HG02798 (cell line): ENCODE measurements at regions not wholly inside any gene's neighbourhood (a gene's known extent, or its start where the extent isn't known, plus 50 kb on each side); places are given as distances from the start of the nearest gene placed in this dataset.
"Not testable (repeated sequence)": the region's sequence is repeated elsewhere in the genome, so short reads cannot be mapped to it uniquely, and the experiment has no call there.

Experiments used
- ATAC-seq: cut with Tn5 transposase; IDR thresholded peaks from one replicate; pipeline ENCODE4 v1.9.1; 2021; ENCODE audit warnings: mild to moderate bottlenecking; ENCODE audit not compliant: unreplicated experiment, poor library complexity

DNA sequence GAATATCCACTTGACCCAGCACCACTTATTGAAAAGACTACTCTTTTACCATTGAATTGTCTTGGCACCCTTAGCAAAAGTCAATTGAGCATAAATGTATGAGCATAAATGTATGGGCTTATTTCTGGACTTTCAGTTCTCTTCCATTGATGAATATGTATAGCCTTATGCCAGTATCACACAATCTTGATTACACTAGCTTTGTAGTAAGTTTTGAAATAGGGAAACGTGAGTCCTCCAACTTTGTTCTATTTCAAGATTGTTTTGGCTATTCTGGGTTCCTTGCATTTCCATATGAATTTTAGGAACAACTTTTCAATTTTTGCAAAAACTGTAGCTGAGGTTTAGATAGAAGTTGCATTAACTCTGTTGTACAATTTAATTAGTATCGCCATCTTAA lies 601.0 kb downstream of the TLE1 start:
- no peak for ATAC-seq

DNA sequence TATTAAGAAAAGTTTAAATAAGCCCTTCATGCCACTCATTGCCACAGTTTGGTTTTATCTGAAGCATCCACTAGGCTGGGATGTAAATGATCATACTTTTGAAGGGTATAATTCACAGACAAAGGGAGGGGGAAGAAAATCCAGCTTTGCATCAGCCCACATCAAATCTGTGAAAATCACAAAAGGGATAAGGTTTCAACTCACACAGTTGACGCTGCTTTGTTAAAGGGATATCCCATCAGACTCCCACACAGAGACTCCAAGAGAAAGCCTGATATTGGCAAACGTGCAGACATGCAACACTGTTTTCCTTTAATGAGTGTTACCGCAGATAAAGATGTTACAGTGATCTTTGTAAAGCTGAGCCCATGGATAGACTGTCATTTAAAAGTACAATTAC lies 602.9 kb downstream of the TLE1 start:
- no peak for ATAC-seq

DNA sequence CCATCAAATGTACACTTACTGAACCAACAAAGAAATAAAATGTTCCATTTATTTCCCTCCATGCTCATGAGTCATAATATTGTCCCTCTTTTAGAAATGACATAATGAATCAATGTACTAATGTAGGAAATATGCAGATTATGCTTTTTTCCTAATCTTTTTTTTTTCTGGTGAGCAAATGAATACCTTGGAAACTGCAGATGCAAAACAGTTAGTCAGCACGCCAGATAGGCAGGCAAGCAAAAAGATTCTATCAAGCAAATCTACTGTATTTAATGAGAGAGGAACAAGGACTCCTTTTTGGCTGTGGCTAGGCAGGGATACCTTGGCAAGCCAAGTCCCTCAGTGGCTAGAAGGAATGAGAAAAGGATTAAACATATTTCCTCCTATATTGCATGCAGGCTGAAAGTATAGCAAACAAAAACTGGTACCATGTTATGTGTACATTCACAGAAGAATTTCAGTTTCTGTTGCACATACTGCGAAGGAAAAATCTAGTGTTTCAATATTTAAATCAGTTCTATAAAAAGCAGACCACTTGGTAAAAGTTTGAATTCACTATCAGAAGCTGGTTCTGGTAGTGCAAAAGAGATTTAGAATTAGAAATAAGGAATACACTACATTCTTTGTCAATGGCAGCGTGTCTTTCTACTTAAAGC lies 605.4 kb downstream of the TLE1 start:
- no peak for ATAC-seq

DNA sequence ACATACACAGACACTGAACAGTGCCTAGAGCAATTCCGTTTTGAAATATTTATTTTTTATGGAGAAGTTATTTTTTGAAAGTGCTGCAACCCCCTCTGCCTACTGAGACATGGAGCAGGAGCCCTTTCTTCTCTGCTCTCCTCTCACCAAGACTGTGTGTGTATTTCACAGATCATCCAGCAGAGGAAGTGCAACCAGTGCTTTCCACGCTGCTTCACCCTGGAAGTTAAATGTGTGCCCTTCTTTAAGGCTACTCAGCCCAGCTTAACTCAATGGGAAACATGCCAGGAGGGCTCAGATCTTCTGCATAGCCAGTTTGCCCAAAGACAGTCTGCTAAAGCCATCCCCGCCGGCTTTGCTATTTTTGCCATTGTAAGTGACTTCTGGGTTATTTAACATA lies 606.3 kb downstream of the TLE1 start:
- ATAC-seq, result no peak

DNA sequence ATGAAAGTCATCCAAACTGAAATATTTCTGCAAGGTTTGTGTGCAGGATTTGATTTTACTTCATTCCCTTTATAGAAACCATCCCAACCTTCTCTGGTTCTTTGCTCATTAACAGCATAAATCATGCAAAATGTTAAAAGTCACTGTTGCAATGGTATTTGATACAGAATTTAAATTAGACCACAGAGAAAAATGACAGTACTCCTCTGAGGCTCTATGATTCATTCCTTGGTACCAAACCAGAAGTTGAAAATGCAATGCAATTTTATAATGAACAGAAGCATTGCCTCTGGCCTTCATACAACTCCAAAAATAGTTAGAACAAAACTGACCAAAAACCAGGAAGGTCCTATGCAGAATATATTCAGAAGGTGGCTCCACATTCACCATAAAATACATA lies 607.1 kb downstream of the TLE1 start:
- no peak for ATAC-seq

DNA sequence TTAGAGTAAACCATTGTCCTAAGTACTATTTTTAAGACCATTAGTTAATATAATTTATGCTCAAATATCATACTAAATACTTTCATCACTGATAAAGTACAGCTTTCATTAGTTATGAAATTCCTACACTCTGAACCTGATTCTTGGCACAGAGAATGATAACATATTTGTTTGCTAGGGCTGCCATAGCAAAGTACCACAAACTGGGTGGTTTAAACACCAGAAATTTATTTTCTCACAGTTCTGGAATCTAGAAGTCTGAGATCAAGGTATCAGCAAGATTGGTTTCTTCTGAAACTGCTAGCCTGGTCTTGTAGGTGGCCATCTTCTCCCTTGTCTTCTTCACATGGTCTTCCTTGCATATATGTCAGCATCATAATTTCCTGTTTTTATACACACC lies 608.4 kb downstream of the TLE1 start:
- ATAC-seq, result no peak

DNA sequence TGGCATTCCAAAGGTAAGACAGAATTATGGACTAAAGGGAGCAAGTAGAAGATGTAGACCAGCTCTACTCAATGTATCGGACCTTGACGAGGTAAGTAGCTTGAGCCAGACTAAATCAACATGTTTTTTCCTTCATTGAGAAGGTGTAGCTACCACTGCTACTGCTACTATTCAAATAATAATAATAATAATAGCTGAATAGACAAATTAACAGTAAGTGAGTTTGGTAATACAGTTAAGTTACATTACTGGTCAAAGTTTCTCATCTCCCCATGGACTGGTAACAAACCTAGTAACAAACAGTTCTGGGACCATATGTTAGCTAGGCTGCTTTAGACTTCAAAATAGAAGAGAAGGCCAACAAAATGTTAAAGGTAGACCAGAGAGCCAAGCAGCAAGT lies 609.2 kb downstream of the TLE1 start:
- no peak for ATAC-seq

DNA sequence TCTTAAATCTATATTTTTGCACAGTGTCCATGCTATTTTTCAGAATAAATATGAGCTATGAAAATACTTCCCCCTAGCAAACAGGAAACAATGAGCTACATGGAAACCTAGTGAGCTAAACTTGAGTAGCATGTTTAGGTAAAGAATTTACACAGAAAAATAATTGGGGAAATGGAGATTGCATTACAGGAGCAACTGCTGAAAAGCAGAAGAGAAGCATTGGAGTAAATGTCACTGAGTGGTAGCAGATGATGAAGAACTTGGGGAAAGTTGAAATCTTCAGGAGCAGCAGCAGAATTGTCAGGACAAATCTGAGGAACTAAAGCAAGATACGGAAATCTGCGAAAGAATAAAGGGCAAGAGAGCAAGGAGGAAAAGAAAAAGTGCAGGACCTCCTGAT lies 610.3 kb downstream of the TLE1 start:
- ATAC-seq, result no peak

DNA sequence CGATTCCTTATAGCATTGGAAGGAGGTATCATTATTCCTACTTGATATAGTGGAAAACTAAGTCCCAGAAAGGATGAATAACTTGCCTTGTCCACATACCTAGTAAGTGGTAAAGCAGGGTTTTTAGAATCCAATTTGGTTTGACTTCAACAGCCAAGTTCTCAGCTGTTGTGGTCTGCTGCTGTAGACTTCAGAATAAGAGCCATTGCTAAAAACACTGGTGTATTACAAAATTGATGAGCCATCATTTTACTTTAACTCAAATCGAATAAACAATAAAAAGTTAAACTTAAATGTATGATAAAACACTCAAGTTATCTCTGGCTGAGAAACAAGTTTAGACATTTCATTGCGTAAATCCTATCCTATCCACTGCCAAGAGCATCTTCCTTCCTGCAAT lies 610.8 kb downstream of the TLE1 start:
- ATAC-seq, result no peak

DNA sequence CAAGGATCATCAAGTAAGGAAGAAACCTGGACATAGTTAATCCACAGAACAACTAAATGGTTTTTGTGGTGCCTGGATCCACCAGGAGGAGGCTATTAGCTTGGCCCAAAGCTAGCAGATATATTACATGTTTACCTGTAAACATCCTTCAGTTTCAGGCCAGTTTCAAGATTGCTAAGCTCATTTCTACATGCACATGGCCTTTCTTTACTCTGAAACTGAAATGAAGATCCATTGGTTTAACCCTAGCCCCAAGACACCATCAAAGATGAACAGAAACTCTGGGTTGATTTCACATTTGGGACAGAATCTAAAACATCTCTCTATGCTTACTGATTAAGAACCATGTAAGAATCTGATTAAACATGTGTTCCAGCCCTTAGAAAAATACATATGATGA lies 611.8 kb downstream of the TLE1 start:
- no peak for ATAC-seq

DNA sequence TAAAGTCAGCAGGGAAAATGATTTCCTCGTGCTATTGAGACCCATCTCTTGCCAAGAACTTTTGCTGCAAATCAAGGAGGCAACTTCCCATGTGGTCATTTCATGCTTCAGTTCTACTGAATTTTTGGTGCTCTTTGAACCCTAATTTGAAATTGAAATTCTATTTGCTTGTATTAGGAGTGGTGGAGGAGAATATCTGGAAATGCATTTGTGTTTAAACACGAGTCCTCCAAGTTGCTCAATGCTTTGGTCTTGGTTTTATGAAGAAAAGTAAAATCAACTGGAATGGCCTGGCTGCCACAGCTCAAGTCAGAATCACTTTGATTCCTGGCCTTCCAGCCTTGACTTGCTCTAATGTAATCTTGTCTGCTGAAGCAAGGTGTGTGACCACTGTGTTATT lies 613.2 kb downstream of the TLE1 start:
- no peak for ATAC-seq

DNA sequence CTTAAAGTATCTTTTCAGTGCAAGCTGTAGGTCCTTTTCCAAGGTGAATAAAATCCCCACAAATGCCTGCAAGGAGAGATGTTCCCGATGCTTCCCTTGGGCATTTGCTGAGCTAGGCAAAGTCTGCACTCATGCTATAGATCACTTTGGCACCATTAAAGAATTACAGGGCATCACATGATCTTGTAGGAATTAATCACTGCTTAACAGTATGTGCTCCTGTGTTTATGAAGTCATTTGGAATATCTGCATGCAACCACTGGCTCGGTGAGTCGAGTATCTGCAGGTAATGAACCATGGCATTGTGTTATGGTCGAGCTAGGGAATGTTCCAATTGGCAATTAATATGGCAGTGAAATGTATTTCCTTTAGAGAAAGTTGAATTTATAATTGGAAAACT lies 615.1 kb downstream of the TLE1 start:
- ATAC-seq, result no peak

DNA sequence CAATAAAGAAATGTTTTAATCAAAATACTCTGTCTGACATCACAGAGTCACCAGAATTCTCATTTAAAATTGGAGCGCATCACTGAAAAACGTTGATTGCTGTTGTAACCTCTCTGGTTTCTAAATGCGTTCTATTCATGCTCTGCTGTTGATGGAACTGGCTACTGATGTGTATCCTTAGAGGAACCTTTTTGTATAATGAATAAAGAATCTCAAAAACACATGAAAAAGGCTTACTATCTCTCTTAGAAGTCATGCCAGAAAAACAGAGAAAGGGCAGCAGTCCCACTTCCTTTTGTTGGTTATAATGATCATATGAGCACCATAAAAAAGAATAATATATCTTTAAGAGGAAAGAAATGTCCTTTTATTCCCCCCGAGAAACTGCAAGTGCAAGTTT lies 615.5 kb downstream of the TLE1 start:
- ATAC-seq, result no peak

DNA sequence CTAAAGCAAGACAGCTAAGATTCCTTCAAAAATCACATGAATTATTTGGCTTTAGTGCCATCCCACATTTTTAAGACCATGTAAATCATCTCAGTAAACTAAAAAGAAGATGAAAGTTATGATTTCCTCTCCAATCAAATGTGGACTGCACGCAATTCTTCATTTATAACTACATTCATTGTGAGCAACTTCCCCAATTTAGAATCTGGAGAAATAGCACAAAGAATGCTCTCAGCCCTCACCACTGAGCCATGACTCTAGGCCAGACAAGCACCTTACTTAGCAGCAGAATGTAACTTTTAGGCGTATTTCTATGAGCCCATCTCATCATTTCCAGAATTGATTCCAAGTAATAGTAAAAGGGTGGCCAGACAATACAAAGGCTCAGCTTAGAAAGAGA lies 616.6 kb downstream of the TLE1 start:
- no peak for ATAC-seq

DNA sequence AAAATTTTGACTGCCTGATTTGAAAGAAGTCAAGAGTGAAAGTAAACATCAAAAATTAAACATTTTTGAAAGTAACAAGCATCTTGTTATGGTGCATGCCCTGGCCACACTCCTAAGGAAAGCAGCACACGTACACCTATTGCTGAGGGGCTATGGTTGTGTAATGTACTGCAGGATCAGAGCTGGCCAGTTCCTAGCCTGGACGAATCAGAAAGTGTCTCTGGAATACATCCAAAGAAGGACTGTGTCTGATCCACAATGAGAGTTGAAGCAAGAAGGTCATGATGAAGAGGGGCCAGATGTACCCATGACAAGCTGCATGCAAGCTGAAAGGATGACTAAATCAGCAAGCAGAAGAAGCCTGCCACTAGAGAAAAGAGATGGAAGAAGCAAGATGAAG lies 618.2 kb downstream of the TLE1 start:
- ATAC-seq, result no peak

DNA sequence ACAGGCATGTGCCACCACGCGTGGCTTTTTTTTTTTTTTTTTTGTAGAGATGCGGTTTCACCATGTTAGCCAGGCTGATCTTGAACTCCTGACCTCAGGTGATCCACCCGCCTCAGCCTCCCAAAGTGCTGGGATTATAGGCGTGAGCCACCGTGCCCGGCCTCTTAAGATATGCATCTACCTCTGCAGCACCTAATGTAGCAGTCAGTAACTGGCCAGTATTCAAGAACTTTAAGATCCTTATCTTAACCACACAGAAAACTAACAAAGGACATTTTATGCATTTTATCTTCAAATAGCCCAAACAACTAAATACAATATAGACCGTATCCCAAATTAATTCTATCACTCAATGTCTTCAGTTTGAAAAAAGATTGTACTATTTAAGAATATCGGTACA lies 618.7 kb downstream of the TLE1 start:
- ATAC-seq, result no peak

DNA sequence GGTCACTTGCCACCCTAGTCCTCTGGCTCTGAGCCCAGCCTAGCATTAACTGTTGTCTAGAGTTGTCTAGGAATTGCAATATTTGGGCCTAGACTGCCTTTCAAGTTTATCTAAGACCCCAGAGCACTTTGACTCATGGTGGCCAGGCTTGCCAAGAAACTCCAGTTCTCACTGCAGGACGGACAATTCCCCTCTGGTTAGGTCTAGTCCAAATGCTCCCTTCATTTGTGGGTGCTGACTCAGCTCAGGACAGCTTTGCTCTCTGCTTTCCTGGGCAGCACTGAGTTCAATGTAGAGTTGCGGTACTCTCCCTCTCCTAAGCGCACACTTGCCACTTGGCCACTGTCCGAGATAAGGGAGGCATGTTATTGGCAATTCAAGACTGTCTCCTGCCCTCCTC lies 619.4 kb downstream of the TLE1 start:
- ATAC-seq, result no peak

DNA sequence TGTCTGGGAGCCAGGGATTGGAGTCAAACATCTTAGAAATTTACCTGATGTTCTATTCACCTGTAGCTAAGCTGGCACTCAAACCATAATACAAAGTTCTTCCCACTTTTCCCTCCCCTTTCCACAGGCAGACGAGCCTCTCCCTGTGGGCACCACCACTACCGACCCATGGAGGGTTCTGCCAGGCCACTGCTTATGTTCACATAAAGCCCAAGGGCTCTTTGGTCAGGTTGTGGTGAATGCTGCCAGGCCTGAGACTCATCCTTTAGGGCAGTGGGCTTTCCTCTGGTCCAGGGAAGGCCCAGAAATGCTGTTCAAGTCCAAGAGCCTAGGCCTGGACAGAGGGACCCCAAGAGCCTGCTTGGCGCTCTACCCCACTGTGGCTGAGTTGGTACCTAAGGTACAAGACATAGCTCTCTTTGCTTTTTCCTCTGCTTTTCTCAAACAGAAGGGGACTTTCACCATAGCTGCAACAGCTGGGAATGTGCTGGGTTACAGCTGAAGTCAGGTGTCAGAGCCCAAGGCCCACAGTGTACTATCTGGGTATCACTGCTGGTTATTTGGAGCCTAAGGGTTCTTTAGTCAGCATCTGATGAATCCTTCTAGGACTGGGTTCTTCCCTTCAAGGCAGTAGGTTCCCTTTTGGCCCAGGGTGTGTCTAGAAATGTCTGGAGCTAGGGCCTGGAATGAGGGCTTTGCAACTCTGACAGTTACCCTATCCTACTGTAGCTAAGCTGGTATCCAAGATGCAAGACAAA lies 620.1 kb downstream of the TLE1 start:
- no peak for ATAC-seq

DNA sequence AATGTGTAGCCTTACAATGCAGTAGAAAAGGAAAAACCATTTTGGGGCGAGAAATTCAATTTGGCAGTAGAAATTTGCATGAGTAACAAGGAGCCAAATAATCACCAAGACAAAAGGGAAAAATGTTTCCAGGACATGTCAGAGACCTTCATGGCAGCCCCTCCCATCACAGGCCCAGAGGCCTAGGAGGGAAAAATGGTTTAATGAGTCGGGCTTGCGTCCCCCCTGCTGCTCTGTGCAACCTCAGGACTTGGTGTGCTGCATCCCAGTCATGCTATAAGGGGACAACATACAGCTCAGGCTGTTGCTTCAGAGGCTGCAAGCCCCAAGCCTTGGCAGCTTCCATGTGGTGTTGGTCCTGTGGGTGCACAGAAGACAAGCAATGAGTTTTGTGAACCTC lies 626.4 kb downstream of the TLE1 start:
- ATAC-seq, result not testable (repeated sequence)

DNA sequence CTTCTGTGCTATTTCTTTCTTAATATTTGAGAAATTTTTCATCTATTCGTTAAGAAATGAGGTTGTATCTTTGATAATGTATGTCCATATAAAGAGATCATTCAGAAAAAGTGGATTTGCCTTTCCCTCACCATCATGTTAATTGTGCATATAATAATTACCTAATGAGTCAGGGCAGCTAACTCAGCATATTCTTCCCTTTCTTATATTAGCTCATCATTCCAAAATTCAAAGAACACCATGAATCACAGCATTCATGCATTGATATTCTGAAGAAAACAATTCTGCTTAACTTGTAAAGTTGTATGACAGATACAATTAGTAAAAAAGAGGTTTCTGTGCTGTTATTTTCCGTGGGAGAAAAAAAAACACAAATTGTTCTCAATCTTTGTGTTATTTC lies 630.6 kb downstream of the TLE1 start:
- ATAC-seq, result no peak

DNA sequence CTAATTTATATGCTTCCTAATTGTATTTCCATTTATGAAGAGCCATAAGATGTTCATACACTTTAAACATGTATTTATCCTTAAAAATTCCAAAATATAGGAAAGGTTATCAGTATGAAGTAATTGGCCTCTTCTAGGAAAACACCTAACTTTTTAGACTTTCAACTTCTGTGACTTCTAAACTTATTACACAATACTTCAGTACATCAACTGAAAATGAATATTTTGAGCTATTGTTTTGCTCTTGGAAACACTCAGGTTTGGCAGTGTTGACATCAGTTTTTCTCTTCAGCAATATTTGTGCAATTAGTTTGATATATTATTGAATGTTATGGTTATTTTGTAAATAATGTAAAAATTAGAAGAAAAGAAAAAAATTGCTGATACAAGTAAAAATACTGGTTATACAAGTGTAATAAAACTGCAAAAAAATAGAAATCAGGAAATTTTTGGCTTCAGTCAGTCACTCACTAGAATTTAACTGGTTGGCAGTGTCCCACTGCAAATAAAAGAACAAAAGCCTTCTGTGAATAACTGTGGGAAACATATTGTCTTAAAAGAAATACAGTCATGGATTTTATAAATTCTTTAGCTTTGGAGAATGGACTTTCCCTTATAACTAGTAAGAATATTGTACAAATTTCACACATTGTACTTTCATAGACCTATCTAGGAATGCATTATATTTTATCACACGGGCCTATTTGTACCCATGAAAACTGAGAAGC lies 635.9 kb downstream of the TLE1 start:
- no peak for ATAC-seq

DNA sequence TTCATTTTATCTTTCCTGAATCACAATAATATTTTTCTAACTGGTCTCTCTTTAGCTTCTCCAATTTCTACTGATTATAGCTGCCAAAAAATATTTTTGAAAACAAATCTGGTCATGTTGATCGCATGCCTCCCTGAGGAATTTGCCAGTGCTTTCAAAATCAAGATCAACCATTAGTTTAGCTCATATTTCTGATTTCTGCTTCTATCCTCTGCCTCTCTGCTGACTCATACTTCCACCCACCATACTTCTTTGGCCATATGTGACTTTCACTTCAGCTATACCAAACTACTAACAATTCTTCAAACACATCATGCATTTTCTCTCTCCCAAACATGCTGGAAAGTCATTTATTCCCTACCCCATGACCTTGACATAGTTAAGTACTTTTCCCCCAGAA lies 636.5 kb downstream of the TLE1 start:
- ATAC-seq, result no peak
